Stimulated activated CD8-positive, alpha-beta memory T cell treated with anti-CD3 and anti-CD28 coated beads, Interleukin-12 subunit alpha, Interleukin-12 subunit beta, amount 100 ng/mL, for 4 hours (primary cell): ENCODE measurements at regions not wholly inside any gene's neighbourhood (a gene's known extent, or its start where the extent isn't known, plus 50 kb on each side); places are given as distances from the start of the nearest gene placed in this dataset.
"Not testable (repeated sequence)": the region's sequence is repeated elsewhere in the genome, so short reads cannot be mapped to it uniquely, and the experiment has no call there.

Source experiments
- DNase-seq: peaks from one replicate; pipeline ENCODE4 v3.0.0-alpha.2; 2020; ENCODE audit warnings: low read depth

DNA sequence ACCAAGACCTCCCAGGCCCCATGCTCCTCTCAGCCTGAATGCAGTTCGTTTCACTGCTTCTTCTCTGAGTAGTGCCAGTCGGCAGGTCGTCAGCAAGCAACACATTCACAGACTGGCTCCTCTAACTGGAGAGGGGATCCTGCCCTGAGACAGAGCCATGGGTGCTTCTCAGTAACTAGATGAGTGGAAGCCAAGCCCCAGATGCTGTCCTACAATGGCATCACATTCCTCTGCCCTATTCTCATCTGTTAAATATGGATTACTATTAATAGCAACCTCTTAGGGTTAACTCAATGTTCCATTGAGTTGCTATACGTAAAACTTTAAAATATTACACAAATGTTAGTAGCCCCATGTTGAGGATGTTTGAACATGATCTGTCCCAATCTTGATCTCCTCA, 84.2 kb upstream of the S1PR1 start:
- no peak for DNase-seq

DNA sequence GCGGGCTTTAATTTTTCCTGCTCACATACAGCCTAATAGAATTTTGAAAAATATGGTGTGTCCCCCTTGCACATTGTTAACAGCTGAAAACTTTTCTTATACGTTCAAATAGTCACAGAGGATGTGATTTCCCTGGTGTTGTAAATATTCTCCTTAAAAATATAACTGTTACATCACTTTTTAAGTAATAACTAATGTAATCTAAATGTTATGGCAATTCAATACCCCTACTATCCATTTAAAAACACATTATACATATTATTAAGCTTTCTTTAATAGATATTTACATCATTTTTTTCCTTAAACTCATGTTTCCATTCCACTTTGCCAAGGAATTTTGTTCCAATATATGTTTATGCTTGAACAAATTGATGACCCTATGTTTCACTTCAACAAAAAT, 85.5 kb upstream of the S1PR1 start:
- no peak for DNase-seq

DNA sequence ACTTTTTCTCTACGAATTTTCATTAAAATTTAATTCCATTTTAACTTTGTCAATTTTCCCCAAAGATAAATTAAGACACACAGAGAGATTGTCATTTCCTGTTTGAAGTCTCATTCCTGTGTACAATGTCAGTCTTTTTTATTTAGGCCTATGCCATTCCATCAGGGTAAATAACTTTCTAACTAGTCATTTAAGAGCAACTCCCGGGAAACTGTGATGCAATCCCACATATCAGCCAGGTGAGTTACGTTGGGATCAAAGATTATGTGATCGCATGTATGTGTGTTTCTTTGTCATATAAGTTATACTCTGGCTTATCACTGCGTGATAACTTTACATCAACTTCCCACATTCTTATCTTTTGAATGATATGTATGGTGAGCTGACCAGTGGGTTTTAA, 86.1 kb upstream of the S1PR1 start:
- DNase-seq: no peak

DNA sequence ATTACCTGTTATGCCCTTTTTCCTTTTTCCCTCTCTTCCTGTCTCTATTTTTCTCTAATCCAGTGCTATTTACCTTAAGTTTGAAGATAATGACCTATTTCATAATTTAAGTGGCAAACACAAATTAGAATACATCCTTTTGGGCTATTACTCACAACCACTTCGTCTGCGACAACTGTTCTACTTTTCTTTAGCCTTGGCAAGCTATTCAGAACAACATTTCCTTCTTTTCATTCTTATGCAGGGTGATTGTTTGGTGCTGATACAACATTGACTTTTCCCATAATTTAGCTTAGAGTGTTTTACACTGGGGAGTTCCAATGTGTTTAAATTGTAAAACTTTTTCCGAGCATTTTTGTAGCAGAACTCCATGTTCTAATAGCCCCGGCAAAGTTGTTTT, 86.6 kb upstream of the S1PR1 start:
- no peak for DNase-seq

DNA sequence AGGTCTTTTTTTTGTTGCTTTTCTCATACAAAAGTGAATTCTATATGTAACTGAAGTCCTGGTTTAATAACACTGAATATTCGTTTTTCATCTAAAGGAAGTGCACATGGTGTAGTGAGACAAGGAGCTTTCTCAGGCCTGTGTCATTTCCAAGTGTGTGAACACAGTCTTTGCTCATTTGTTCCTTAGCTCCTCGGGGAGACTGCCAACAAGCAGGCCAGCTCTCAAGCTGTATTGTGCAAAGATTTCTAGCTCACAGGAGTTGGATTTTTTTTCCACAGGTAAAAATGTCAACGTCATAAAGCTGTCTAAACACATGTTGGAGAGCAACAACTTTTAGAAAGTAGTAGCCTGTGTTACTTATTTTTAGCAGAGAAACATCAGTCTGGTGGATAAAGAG, 87.8 kb upstream of the S1PR1 start:
- DNase-seq: no peak

DNA sequence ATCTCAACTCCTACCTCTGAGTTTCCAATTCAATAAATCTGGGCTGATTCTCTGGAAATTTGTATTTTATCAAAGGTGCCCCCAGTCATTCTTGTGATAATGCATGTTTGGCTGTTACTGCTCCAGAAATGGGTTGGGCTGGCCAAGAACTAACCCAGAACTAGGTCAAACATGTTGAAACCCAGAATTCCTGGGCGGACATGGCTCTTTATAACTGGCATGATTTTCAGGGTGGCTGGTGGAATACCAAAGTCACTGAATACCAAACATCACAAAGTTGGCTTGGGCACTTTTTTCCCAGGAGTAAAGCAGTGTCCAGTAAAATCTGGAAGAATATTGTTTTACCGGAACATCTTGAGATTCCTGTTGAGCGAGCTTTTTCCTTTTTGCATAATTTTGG, 89.4 kb upstream of the S1PR1 start:
- DNase-seq: no peak

DNA sequence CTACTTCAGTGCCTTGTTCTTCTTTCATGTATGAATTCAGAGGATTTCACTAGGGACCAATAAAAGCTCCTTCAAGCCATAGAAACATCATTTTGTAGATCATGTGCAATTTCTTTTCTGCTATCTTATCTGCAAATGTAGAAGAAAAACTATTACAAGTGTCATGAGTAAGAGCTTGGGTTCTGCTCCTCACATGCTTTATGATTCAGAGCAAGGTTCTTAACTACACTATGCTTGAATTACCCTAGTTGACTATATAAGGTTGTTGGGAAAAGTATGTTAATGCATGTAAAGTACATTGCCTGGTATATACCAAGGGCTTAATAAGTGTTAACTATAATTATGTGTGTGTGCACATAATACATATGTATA, 91.4 kb upstream of the S1PR1 start:
- no peak for DNase-seq

DNA sequence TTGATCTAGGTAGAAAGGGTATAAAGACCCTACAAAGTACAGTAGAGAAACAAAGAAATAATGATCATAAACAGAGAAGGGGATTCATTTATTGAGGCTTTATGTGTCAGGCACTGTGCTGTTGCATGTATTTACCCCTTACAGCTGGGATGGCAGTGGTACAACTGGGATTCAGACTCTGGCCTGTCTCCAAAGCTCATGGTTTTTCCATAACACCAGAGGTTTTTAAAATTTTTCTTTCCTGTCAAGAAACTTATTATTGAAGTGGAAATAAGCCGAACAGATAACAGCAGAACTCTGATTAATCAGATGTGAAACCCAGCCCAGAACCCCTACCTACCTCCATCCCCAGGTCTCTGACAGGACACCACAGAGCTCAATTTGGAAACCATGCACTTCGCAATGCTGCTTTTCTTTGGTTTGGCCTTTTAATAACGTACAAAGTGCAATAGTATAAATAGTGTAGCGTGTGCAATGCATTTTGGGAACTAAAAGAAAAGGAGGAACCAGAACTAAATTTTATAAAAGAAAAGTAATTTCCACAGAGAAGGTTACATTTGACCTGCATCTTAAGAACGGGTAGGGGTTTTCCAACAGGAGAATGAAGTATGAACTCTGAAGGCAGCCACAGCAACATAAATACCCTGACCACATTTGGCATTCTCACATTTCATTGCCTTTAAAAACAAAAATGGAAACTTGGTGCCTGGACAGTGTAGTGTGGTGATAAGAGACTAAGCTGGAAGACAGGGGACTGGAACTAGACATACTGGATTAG, 92.0 kb upstream of the S1PR1 start:
- no peak for DNase-seq

DNA sequence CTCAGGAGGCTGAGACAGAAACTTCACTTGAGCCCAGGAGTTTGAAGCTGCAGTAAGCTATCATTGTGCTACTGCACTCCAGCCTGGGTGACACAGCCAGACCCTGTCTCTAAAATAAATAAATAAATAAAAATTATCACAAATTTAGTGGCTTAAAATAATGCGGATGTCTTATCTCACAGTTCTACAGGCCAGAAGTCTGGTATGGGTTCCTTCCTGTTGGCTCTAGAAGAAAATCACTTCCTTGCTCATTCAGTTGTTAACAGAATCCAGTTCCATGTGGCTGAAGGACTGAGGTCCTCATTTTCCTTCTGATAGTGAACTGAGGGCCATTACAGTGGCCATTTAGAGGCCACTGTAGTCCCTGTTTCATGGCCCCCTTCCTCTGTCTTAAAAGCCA, 94.6 kb upstream of the S1PR1 start:
- no peak for DNase-seq

DNA sequence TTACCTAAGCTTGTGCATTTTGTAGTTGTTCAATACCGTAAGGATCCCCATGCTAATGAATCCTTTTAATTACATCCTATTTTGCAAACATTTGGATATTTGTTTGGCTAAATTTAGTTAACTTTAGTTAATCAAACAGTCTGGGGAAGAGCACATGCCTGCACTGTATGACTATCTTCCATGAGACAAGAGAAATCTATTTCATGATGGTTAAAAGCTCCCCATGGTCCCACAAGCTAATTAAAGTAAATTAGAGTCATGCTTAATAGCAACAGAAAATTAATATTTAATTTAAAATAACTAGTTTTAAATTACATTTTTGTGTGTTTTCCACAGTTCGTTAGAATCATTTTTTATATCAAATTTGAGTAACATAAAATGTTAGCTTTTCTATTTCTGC, 95.4 kb upstream of the S1PR1 start:
- DNase-seq: no peak

DNA sequence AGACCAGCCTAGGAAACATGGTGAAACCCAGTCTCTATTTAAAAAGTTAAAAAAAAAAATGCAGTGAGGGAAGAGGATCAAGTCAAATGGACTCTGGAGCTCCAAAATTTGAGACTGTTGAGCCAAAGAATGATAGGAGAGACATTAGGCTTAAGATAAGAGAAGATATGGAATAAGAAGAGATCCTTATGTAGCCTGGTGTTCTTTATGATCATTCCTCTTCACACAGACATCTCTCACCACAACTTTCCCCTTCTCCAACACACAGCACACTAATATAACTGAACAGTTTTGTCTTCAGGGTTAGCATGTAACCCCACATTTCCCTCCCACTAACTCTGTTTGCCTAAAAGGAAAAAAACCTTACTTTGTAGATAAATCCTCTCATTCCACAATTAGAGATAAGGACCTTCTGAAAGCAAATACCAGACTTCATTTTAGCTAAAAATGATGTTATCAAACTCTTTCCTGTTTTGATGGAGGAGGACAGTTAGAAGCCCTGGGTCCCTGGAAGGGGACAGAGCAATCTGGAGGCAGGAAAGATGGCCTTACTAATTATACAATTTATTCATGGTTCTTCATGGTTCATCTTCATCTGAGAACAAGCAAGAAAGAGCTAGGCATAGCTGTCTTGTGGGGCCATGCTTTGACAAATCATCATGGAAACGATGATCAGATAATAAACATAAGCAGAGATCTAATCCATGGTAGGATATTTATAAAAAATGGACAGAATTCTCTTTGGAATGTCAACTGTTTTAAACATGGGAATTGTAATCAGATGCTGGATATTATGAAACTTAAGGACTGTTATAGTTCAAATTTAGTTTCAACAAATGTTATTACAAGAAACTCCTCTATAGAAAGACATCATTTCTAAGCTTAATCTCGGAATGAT, 96.7 kb upstream of the S1PR1 start:
- DNase-seq: no peak

DNA sequence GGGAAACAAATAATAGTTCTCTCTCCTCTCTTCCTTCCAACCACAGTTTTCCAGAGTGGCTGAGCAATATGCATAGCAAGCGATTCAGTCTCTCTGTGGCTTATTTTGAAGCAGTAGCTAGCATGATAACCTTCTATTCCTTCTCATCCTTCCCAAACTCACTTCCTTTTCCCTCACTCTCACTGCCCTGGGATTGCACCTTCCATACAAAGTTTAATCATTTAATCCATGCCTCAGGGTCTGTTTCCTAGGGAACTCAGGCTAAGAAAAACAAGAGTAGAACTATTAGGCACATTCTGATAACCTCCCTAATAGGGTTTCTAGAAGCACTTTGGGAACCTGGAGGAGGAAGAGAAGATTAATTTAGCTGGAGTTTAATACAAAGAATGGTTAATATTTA, 97.7 kb upstream of the S1PR1 start:
- no peak for DNase-seq

DNA sequence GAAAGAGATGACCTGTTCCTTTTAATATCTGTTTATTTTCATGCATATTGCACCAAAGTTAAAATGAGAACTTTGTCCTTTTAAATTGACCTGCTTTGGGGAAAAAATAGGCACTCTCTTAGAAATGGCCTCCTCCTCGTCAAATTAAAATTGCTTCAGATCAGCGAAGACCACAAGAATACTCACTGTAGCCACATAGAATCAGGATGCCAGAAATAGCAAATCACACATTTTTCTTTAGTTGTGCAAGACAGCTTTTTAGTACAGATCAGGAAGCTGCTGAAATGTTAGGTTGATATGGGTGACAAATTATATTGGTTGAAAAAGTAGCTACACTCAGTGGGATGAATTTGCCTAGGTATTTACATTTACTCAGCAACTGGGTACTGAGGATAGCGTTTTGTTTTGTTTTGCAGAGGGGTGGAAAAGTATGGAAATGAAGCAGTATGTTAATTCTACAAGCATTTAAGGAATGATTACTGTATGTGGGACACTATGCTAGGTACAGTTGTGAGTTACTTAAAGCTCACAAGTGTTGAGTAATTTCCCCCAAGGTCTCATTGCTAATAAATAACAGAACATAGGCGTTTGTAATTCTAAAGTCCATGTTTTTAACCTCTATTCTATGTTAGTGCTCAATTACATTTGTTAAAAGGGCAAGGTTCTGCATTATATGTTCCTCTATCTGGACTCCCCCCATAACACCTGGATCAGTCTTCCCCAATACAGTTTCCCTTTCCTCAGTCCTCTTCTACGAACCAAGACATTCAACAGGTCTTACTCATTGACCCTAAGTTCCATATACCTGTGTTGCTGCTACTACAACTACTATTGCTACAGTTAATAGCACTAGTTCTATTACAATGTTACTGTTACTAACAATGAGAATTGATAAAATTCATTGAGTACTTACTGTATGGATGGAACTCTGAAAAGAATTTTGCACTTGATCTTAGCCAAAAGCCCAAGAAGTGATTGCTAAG, 99.4 kb upstream of the S1PR1 start:
- DNase-seq: no peak

DNA sequence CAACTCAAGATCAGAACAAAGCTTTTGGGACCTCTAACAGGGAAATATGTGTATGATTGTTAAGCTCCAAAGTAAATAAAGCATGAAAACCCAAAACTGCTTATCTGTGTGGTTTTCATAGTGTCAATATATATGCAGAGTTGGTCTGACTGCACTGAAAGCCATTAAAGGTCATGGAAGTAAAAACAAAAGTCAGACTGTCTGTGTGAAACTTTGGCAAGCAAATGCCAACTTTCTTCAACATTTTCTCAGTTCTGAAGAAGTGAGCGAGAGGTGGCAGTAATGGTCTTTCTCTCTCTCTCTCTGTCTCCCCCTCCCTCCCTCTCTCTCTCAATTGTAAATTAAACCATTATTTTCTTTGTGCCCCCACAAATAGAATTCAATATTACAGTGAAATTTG, 100.1 kb upstream of the S1PR1 start:
- DNase-seq: no peak

DNA sequence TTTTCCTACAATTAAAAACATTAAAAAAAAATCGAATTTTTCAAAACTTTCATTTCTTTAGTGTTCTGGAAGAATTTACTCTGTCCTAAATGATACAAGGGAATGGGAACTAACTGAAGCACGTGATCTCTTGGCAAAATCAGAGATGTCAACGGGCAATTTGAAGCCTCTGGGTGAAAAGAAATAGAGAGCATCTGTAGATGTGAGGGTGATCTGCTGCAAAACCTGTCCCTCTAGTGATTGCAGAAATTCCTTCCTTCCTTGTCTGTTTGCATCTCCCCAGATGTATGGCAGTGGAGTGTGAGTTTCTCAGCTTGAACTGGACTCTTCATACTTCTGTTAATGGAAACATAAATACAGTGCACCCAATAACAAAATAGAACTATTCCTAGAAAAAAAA, 100.5 kb upstream of the S1PR1 start:
- no peak for DNase-seq

DNA sequence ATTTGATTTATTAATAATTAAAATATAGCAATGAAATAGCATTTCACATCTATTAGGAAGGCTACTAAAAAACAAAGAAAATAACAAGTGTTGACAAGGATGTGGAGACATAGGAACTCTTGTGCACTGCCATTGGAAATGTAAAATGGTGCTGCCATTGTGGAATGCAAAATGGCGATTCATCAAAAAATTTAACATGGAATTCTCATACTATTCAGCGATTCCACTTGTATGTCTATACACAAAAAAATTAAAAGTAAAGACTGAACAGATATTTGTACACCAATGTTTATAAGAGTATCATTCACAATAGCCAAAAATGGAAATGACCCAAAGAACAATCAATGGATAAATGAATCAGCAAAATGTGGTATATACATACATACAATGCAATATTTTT, 101.3 kb upstream of the S1PR1 start:
- no peak for DNase-seq

DNA sequence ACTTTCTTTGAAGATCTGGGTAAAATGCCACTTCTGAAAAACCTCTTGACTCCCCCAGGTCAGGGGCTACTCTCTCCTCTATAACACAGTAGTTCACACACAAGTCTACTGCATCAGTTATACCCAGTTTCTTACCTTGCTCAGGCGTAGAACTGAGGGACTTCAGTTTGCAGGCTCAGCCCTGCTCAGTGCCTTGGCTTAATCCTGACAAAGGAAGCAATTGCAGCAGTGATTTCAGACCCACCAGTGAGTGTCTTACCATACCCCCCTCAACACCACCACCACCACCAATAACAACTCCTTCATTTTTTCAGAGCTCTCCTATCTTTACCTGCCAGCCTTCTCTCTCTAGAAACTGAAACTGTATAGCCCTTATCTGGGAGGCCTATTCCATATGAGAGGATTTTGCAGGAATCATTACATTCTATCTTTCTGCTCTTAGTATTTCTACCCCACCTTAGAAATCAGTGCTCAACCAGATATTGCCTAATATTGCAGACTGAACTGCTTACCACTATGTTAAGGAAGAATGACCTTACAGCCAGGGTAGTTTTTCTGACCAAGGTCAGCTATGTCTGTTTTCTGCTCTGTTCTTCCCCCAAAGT, 105.5 kb upstream of the S1PR1 start:
- DNase-seq: no peak

DNA sequence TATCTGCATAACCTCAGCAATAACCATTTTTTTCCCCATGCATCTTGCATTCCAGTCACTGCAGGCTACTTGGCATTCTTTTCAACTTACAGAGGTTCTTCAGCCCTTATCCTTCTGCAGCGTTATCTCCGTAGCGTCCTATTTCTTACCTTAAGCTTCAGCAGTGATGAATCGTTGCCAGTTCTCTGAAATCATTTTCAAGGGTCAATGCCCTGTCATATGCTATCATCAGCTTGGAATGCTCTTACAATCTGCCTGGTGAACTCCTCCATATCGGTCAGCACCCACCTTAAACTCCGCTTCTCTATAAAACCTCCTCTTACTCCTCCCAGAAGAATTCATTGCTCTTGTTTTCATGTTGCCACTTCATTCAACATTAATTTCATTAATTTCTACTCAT, 105.1 kb upstream of the DPH5 start:
- DNase-seq: no peak

DNA sequence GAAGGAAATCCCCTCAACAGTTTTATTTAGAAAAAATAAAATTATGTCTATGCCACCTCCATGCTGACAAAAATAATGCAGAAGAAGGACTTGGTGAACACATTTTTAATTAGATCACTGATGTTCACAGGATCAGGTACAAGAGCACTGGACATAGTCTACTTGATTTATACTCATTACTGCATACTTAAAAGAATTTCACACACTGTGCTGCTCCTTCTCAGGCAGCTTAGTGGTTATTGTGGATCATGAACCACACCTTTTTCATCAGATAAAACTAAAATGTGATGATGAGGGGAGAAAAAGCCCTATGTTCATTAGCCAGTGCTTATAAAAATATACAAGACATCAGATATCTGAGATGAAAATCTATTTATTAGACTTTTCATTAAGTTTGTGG, 103.3 kb upstream of the DPH5 start:
- DNase-seq: no peak

DNA sequence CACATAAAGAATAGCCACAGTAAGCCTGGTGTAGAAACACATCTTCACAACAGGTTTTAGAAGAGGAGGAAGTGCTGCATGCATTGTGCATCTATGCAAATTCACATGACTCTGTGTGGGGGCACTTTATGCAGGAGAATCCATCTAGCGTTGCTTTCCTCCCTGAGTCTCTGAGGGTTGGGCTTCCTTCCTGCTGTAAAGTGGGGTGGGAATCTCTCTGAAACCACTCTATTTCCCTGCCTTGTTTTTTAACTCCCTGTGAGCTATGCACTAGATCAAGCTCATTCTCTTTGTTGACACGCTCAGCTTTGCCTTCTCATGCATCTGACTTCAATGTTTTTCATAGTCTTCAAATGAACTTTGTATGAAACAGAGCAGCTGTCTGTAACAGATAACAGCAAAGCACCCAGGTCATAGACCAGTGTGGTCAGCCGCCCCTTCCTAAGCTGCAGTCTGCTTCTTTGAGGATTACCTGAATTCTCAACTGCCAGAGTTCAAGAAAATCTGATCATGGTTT, 102.7 kb upstream of the DPH5 start:
- DNase-seq: no peak

DNA sequence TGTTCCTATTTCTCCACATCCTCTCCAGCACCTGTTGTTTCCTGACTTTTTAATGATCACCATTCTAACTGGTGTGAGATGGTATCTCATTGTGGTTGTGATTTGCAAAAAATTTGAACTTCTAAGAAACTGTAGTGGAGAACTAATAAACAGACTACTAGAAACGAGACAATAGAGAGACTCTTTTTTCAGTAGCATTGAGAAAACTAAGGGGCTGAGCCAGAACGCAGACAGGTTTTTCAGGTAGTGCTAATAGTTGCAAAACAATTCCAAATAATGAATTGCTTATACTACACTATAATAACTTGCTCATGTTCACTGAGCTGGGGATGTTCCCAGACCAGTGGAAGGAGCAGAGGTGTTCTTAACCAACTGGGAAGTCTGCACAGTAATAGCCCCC, 98.8 kb upstream of the DPH5 start:
- DNase-seq: no peak

DNA sequence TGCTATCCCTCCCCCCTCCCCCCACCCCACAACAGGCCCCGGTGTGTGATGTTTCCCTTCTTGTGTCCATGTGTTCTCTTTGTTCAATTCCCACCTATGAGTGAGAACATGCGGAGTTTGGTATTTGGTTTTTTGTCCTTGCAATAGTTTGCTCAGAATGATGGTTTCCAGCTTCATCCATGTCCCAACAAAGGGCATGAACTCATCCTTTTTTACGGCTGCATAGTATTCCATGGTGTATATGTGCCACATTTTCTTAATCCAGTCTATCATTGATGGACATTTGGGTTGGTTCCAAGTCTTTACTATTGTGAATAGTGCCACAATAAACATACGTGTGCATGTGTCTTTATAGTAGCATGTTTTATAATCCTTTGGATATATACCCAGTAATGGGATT, 98.3 kb upstream of the DPH5 start:
- DNase-seq: not testable (repeated sequence)
